ENCODE measurements at regions not wholly inside any gene's neighbourhood (a gene's known extent, or its start where the extent isn't known, plus 50 kb on each side); places are given as distances from the start of the nearest gene placed in this dataset.
"Not testable (repeated sequence)": the region's sequence is repeated elsewhere in the genome, so short reads cannot be mapped to it uniquely, and the experiment has no call there.

- DNase-seq, result not testable (repeated sequence)
Measured at GRCh38 chr16:22722551-22723541, 91.1 kb upstream of the HS3ST2 start.

DNA sequence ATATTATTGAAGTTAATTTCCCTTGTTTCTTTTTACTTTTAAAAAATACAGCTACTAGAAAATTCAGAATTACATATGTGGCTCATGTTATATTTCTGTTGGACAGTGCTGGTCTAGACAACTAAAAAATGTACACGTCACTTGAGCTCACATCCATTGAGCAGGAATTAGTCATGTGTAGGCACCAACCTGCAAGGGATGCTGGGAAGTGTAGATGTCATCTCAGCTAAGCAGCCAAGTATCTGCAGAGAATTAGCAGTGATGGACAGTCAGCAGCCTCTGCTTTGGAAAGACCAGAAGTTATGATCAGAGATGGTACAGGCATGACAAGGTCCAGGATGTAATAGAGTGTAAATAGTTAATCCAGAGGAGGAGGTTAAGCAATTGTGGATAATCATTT, 87.1 kb upstream of the HS3ST2 start:
- no peak for DNase-seq

GRCh38 chr16:22727285-22728166, 86.4 kb upstream of the HS3ST2 start:
- DNase-seq, result no peak

GRCh38 chr16:22728167-22728836, 85.7 kb upstream of the HS3ST2 start:
- no peak for DNase-seq

DNA sequence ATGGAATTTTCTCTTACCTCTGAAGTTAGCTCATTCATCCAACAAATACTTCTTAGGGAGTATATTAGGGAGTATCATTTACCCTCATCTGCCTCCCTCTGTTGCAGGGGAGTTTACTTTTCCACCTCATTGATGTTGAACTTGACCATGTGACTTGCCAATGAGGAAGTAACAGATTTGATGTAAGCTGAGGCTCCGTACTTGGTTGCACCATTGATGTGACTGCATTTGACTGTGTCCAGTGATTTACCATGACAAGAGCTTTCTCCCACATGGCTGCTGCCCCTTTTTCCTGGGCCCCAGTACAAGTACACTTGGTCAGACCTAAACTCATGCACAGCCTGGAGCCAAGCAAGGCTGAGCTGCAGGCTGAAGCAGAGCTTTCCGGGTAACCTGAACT, 81.6 kb upstream of the HS3ST2 start:
- DNase-seq, result no peak

- no peak for DNase-seq
Measured at GRCh38 chr16:22732959-22733358, 81.0 kb upstream of the HS3ST2 start.

DNA sequence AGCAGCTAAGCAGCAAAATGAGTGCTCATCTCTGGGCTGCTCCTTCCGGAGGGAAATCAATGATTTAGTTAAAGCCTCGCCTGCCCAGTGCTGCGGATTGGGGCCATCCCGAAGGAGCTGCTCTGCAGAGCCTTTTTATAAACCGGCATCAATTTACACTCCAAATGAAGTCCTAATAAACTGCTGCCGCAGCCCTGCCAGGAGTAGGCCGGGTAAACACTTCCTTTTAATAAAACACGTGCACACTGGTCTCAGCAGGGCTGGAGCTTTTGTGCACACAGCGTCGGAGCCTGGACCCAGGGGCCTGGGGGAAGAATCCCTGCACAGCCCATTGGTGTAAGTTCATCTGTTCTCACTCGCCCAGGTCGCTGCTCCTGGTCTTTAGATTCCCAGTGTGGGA, 79.6 kb upstream of the HS3ST2 start:
- no peak for DNase-seq

- DNase-seq, result no peak
Measured at GRCh38 chr16:22736791-22737190, 77.2 kb upstream of the HS3ST2 start.

DNA sequence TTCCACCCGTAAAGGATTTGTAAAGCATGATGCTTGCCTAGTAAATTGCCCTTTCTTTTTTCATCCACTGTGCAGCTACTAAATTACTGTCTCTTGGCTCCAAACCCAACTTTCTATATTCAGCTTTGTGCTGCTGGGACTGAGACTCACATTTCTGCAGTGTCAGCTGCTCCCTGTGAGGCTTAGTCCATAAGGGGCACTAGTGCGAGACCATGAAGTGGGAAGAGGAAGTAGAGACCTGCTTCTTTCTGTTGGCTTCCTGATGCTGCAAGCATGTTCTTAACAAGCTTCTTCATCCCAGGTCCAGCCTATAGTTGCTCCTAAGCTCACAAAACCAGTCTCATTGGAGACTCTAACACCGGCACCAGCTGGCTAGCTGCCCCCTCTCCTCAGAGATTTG, 74.9 kb upstream of the HS3ST2 start:
- DNase-seq, result no peak

DNA sequence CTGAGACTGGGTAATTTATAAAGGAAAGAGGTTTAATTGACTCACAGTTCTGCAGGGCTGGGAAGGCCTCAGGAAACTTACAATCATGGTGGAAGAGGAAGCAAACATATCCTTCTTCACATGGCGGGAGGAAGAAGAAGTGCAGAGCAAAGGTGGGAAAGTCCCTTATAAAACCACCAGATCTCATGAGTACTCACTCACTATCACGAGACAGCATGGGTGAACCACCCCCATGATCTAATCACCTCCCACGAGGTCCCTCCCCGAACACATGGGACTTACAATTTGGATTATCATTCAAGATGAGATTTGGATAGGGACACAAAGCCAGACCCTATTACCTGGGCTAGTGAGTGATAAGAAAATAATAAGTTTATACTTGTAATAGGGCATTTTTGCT, 70.6 kb upstream of the HS3ST2 start:
- no peak for DNase-seq

DNA sequence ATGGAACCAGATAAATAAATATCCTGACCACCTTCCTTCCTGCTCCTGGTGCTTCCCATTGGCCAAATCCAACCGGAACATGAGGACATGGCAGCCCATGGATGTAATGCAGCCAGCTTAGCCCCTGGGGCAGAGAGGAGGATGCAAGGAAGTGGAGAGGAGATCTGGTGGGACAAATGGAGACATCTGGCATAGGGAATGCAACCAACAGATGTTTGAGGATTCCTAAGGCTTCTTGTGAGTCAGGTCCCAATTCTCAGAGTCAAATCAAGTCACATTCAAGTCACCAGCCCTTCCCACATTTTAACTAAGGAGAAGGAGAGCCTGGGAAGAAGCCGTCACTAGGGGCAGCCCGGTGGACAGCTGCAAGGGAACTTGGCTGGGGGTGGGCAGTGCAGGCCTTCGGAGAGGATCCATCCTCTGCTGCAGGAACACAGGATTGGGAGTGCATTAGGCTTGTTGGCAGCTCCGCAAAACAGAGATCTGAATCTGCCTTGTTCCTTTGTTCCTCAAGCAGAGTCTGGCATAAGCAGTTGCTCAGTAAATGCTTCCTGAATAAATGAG, 62.8 kb upstream of the HS3ST2 start:
- no peak for DNase-seq

DNA sequence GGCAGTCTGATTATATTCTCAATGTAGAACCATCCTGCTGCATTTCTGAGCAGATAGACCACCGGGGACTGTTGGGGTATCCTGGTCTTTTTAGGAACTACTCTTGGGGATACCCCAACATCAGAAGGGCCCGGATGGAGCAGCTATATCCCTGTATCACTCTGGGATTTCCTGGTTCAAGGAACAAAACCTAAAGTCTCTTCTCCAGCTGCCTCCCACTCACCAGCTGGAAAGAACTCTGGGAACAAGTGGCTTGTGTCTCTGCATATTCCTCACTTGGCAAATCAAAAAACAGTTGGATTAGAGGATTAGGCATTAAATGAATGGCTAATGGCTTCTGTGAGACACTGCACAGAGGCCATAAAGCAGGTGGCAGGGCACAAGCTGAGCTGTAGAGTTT, 62.3 kb upstream of the HS3ST2 start:
- DNase-seq, result no peak

GRCh38 chr16:22753451-22753850, 60.5 kb upstream of the HS3ST2 start:
- DNase-seq, result no peak

DNA sequence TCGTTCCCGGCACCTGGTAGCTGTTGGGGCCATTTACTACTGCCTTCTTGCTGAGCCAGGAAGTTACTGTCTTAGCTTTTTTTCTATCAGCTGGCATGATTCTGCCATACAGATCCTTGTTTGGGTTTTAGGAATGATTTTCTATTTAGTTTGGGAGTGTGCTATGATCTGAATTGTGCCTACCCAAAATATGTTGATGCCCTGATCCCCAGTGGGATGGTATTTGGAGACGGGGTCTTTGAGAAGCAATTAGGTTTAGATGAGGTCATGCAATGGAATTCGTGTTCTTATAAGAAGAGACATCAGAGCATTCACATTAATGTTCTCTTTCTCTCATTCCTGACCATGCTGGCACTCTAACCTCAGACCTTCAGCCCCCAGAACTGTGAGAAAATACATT, 59.4 kb upstream of the HS3ST2 start:
- no peak for DNase-seq

DNA sequence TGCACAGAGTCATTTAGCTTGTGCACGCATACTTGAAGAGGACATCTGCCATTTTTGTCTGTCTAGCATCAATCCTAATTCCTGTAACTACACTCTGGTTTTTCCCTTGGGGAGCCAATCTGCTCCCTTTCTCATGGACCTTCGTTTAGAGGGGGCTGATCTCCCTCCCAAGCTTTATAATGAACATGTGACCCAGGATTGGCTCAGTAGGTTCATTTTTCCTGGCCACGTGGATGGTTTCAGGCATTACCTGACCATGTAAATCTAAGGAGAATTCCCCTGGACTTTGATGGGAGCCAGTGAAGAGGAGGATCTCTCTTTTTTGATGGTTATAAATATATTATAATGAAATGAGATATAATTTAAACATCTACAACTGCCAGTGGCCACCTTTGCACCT, 56.8 kb upstream of the HS3ST2 start:
- DNase-seq, result no peak

GRCh38 chr16:22762486-22762885, 51.5 kb upstream of the HS3ST2 start:
- DNase-seq, result no peak

- no peak for DNase-seq
Measured at GRCh38 chr16:22763437-22764080, 50.4 kb upstream of the HS3ST2 start.
